Body of pancreas (tissue), 4 donors: ENCODE measurements at regions not wholly inside any gene's neighbourhood (a gene's known extent, or its start where the extent isn't known, plus 50 kb on each side); places are given as distances from the start of the nearest gene placed in this dataset.

Experiments used
- ATAC-seq: fragments of 150-250 bp; one replicate; pipeline ENCODE4 v1.9.1; 2016
- DNase-seq, 4 donors: peaks; one replicate each; pipeline ENCODE4 v3.0.0-alpha.2; 2019
- H3K27ac ChIP-seq, 4 donors: fragments of 200-600 bp; sonication (generic); 1 replicate in 3 of 4; 2 replicates in 1 of 4; pipeline versions ENCODE4 v1.5.1 to v1.6.1; 2016 to 2019; ENCODE audit warnings: mild to moderate bottlenecking in 1 of 4, mixed read lengths in 1 of 4, moderate library complexity in 1 of 4
- H3K27me3 ChIP-seq, 2 donors: fragments of 200-600 bp; sonication (generic); one replicate each; pipeline ENCODE4 v1.6.0; 2016; ENCODE audit warnings: mild to moderate bottlenecking in 1 of 2
- H3K36me3 ChIP-seq, 2 donors: fragments of 200-600 bp; sonication (generic); replicated peaks in 1 of 2; 2 replicates each; pipeline ENCODE4 v1.5.1; 2016; ENCODE audit warnings: low read depth in 2 of 2; ENCODE audit not compliant: insufficient read depth in 1 of 2
- H3K4me1 ChIP-seq: fragments of 200-600 bp; sonication (generic); one replicate; pipeline ENCODE4 v1.6.0; 2016
- H3K4me3 ChIP-seq, 2 donors: fragments of 200-600 bp; sonication (generic); 1 replicate in 1 of 2; 2 replicates in 1 of 2; pipeline ENCODE4 v1.5.1; 2016 to 2019
- H3K9me3 ChIP-seq, 3 donors: fragments of 200-600 bp; sonication (generic); 1 replicate in 2 of 3; 2 replicates in 1 of 3; pipeline ENCODE4 v1.5.1; 2016
- POLR2A ChIP-seq, 3 donors: fragments of 450-650 bp; IDR thresholded peaks; one replicate each; pipeline ENCODE4 v1.6.1; 2016; ENCODE audit warnings: antibody characterized with exemption in 3 of 3, mild to moderate bottlenecking in 2 of 3
- WGBS, 2 donors: methylation state at CpG; one replicate each; pipeline ENCODE4 v1.1.5; 2017; 5-methylcytosine and 5-hydroxymethylcytosine counted together
- intact Hi-C: fragments of 100-400 bp; cut with DNase I; formaldehyde crosslinking; loops from one replicate; pipeline ENCODE4 v1.15.1; 2023
- TF ChIP-seq, protein P1 (sequence below), 7 experiments: fragments of 450-650 bp in 4 of 7; fragments of 200-600 bp in 3 of 7; sonication (generic) in 3 of 7; IDR thresholded peaks; one replicate each; pipeline ENCODE4 v1.5.1; 2016 to 2019; ENCODE audit warnings: antibody characterized with exemption in 7 of 7

DNA sequence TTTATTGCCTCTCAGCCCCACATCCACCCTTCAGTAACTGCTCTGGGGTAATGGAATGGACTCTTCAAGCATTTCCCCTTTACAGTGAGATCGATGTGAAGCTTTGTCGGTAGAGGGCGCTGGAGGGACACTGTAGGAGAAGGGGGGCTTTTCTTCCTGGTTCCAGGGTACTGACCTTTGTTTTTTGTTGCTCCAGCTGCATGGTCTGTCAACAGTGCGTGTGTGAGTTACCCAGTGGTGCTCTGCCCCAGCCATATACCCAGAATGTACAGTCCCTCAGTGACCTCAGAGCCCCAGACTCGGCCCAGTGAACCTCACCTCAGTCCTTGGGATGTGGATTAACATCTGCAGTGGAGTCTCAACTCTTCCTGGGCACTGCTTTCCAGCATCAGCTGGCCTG, 180.3 kb upstream of the TSC22D2 start:
- Histone ChIP-seq H3K4me3 (no peak overlapping the region), H3K9me3 (no peaks in the 10 kb centered on the region), H3K36me3 (no peaks in the 10 kb centered on the region), H3K27ac (no peak overlapping the region), H3K27me3 (no peaks in the 10 kb centered on the region), H3K4me1 (no peaks in the 10 kb centered on the region)
- ATAC-seq (no peak), DNase-seq (peak; percentile 35 to 66 (median 46))
- WGBS, 2 donors = 41% methylated on average over 5 of the region's 5 CpGs
- intact Hi-C loops = no loop called here
- no peak for TF ChIP-seq POLR2A (IDR thresholded peaks at IDR 0.05)
- TF ChIP-seq, protein P1, sequence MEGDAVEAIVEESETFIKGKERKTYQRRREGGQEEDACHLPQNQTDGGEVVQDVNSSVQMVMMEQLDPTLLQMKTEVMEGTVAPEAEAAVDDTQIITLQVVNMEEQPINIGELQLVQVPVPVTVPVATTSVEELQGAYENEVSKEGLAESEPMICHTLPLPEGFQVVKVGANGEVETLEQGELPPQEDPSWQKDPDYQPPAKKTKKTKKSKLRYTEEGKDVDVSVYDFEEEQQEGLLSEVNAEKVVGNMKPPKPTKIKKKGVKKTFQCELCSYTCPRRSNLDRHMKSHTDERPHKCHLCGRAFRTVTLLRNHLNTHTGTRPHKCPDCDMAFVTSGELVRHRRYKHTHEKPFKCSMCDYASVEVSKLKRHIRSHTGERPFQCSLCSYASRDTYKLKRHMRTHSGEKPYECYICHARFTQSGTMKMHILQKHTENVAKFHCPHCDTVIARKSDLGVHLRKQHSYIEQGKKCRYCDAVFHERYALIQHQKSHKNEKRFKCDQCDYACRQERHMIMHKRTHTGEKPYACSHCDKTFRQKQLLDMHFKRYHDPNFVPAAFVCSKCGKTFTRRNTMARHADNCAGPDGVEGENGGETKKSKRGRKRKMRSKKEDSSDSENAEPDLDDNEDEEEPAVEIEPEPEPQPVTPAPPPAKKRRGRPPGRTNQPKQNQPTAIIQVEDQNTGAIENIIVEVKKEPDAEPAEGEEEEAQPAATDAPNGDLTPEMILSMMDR (IDR thresholded peaks at IDR 0.05) = peak in 6 of 7 experiments; percentile 29 to 45 (median 42)

DNA sequence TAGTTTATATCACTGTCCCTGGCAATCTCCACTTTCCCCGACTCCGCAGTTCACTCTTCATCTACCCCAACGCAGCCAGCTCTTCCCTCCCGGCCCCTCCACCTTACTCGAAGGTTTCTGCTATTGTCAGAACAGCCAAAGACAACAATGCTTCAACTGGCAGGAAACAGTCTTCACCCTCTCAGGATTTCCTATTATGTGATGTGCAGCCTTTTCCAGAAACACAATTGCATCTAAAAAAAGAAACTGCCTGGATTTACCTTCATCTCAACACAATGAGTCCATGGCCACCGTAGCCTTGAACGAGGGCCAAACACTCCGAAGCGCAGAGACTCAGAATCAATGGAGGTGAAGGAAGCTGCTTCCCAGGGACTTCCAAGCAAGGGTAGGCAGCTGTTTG, 182.1 kb upstream of the TSC22D2 start:
- intact Hi-C loops = no loop called here

DNA sequence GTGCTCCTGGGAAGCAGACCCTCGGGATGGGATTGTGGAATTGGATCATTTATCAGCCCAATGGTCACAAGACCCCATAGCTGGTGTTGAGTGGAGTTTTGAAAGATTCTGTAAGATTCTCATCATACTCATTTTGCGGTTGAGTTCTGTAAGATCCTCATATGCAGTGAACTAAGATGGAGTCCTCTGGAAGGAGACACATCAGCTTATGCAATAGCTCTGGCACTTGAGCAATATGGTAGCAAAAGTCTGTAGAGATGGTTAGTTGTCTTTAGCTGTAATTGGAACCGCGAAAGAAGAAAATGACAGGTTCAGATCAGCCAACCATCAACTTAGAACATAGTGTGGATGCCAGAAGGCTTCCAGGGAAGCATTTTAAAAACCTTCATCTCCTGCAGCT, 184.5 kb upstream of the TSC22D2 start:
- DNase-seq (no peak), ATAC-seq (no peak)
- Histone ChIP-seq H3K36me3 (no peaks in the 10 kb centered on the region), H3K27ac (no peak overlapping the region), H3K4me1 (peaks cover 4% of the 10 kb centered on the region), H3K4me3 (no peak overlapping the region), H3K27me3 (no peaks in the 10 kb centered on the region), H3K9me3 (no peaks in the 10 kb centered on the region)
- intact Hi-C loops = no loop called here
- TF ChIP-seq, protein P1 (IDR thresholded peaks at IDR 0.05) = no peak
- TF ChIP-seq POLR2A (IDR thresholded peaks at IDR 0.05) = no peak
- WGBS, 2 donors = 70 to 82% methylated on average over 4 of the region's 4 CpGs

More for the DNA sequence above, 182.1 kb upstream of the TSC22D2 start:
- 41% methylated on average over 9 of the region's 9 CpGs for WGBS, 2 donors
- peak in 2 of 4 donors; percentile 23 to 37 for DNase-seq
- peaks cover 4% of the 10 kb centered on the region for H3K4me1 ChIP-seq
- no peak overlapping the region for H3K4me3 ChIP-seq
- H3K9me3 ChIP-seq = no peaks in the 10 kb centered on the region
- no peaks in the 10 kb centered on the region for H3K36me3 ChIP-seq
- H3K27me3 ChIP-seq = no peaks in the 10 kb centered on the region
- TF ChIP-seq, protein P1 (IDR thresholded peaks at IDR 0.05) = no peak
- no peak for TF ChIP-seq POLR2A (IDR thresholded peaks at IDR 0.05)
- peak; percentile 27 for ATAC-seq
- H3K27ac ChIP-seq = no peak overlapping the region

DNA sequence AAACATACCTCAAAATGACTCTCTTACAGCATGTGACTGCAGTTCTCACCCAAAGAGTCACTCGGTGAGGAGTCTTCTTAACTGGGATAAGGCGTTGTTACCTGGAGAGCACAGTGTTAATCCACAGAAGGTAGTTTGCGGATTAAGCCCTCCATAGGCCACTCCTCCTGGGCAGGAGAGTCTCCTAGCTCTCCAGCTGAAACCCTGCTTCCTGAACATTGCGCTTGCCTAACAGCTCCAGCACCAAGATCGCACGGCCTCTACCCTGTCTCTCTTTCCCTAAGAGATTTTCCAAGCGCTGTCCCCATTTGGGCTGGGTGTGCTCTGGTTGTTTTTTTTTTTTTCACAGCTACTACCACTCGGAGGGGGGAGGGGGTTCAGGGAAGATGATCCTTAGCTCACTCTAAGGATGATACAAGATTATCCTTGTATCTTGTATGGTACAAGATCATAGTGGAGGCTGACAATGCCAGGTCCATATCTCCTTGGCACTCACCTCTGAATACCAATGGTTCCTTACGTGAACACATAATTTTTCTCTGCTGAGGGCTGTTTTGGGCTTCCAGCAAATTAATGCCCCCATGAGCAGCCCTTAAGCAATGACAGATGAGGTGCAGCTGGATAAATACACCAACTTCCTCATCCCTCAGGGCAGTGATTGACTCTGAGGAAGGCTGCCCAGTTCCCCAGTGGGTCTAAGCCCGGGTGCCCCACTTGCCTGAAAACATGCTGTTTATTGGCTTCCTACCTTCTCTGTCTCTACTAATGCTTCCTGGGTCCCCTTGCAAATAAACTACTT, 185.2 kb upstream of the TSC22D2 start:
- no peaks in the 10 kb centered on the region for H3K9me3 ChIP-seq
- intact Hi-C loops = no loop called here
- no peak overlapping the region for H3K27ac ChIP-seq
- DNase-seq = no peak
- H3K4me3 ChIP-seq = no peak overlapping the region
- TF ChIP-seq POLR2A (IDR thresholded peaks at IDR 0.05) = no peak
- TF ChIP-seq, protein P1 (IDR thresholded peaks at IDR 0.05) = no peak
- no peaks in the 10 kb centered on the region for H3K36me3 ChIP-seq
- no peak for ATAC-seq
- H3K4me1 ChIP-seq = peaks cover 4% of the 10 kb centered on the region
- WGBS, 2 donors = 68 to 71% methylated on average over 10 of the region's 10 CpGs
- H3K27me3 ChIP-seq = no peaks in the 10 kb centered on the region
